Caco-2 (cell line): ENCODE measurements at regions not wholly inside any gene's neighbourhood (a gene's known extent, or its start where the extent isn't known, plus 50 kb on each side); places are given as distances from the start of the nearest gene placed in this dataset.

Source experiments
- BruUV-seq: library from RNA; stranded (reverse); fragments of 400-500 nt; replicated peaks from 2 replicates; lab custom pipeline; 2021; lab: Mats Ljungman, UMichigan
- CTCF ChIA-PET: fragments of 300-600 bp; sonication (Branson Sonifier 250); formaldehyde crosslinking; loops from one replicate; lab custom pipeline; 2022; ENCODE audit warnings: antibody characterized with exemption; lab: Charles Lee
- POLR2A ChIA-PET: fragments of 300-600 bp; sonication (Branson Sonifier 250); formaldehyde crosslinking; loops from one replicate; lab custom pipeline; 2022; ENCODE audit warnings: antibody characterized with exemption; lab: Charles Lee
- DNase-seq, 2 experiments: peaks; one replicate each; pipeline versions ENCODE4 v3.0.0 to v3.0.0-alpha.2; 2020 to 2022
- H3K27me3 ChIP-seq: replicated peaks from 2 replicates; pipeline ENCODE4 v1.6.0; 2011; ENCODE audit warnings: low read length; ENCODE audit not compliant: control insufficient read depth, insufficient read depth
- H3K36me3 ChIP-seq: 2 replicates; pipeline ENCODE4 v1.5.1; 2011; ENCODE audit warnings: low read length; ENCODE audit not compliant: control insufficient read depth, insufficient read depth
- H3K4me1 ChIP-seq: fragments of 250-450 bp; sonication (Bioruptor Pico); 2 replicates; pipeline ENCODE4 v1.5.1; 2020; ENCODE audit warnings: mild to moderate bottlenecking
- H3K4me3 ChIP-seq: 2 replicates; pipeline ENCODE4 v1.5.1; 2011; ENCODE audit warnings: low read depth, mild to moderate bottlenecking, control low read depth, low read length
- H3K9me3 ChIP-seq: fragments of 250-450 bp; sonication (Bioruptor Pico); 2 replicates; pipeline ENCODE4 v1.5.1; 2020; ENCODE audit warnings: mild to moderate bottlenecking, moderate library complexity
- H3K27ac Mint-ChIP-seq: one replicate; pipeline ENCODE4 v1.8.0; 2022; ENCODE audit warnings: mixed read lengths; ENCODE audit not compliant: unreplicated experiment
- H3K27me3 Mint-ChIP-seq: one replicate; pipeline ENCODE4 v1.8.0; 2022; ENCODE audit warnings: mixed read lengths; ENCODE audit not compliant: insufficient read depth, unreplicated experiment
- H3K36me3 Mint-ChIP-seq: one replicate; pipeline ENCODE4 v1.8.0; 2022; ENCODE audit warnings: mild to moderate bottlenecking, mixed read lengths; ENCODE audit not compliant: insufficient read depth, unreplicated experiment
- H3K4me1 Mint-ChIP-seq: one replicate; pipeline ENCODE4 v1.8.0; 2022; ENCODE audit warnings: low read depth, mixed read lengths; ENCODE audit not compliant: unreplicated experiment
- H3K4me3 Mint-ChIP-seq: one replicate; pipeline ENCODE4 v1.8.0; 2022; ENCODE audit warnings: mild to moderate bottlenecking, moderate library complexity, mixed read lengths; ENCODE audit not compliant: unreplicated experiment
- H3K9me3 Mint-ChIP-seq: one replicate; pipeline ENCODE4 v1.8.0; 2022; ENCODE audit warnings: mixed read lengths; ENCODE audit not compliant: unreplicated experiment
- CTCF ChIP-seq, 2 experiments: fragments of 200-600 bp in 1 of 2; IDR thresholded peaks; 1 replicate in 1 of 2; 2 replicates in 1 of 2; pipeline versions ENCODE4 v1.5.1 to v1.8.0; 2011 to 2022; ENCODE audit warnings: antibody characterized with exemption in 1 of 2, control low read depth in 1 of 2, inconsistent platforms in 1 of 2, low read depth in 1 of 2, low read length in 1 of 2, mild to moderate bottlenecking in 1 of 2, moderate library complexity in 1 of 2; ENCODE audit not compliant: insufficient read depth in 1 of 2, severe bottlenecking in 1 of 2, unreplicated experiment in 1 of 2
- intact Hi-C: fragments of 100-400 bp; cut with micrococcal nuclease; formaldehyde crosslinking; loops from one replicate; pipeline ENCODE4 v1.10.0; 2022; ENCODE audit not compliant: unreplicated experiment

- TF ChIP-seq CTCF (IDR thresholded peaks at IDR 0.05; ENCODE audit: insufficient read depth in 1 of 2, low read depth in 1 of 2, low read length in 1 of 2, severe bottlenecking in 1 of 2, unreplicated experiment in 1 of 2), result no peak
- no peaks in the 10 kb centered on the region for H3K4me1 Mint-ChIP-seq
- ChIA-PET CTCF (no interaction called here), POLR2A (no interaction called here)
- no TSS peak for BruUV-seq
- H3K9me3 ChIP-seq, result no peaks in the 10 kb centered on the region
- no peak overlapping the region for H3K4me3 Mint-ChIP-seq
- H3K4me3 ChIP-seq, result no peak overlapping the region
- no peaks in the 10 kb centered on the region for H3K27me3 Mint-ChIP-seq
- intact Hi-C loops, result no loop called here
- H3K4me1 ChIP-seq, result no peaks in the 10 kb centered on the region
- H3K27ac Mint-ChIP-seq, result no peak overlapping the region
- no peaks in the 10 kb centered on the region for H3K27me3 ChIP-seq
- no peaks in the 10 kb centered on the region for H3K36me3 ChIP-seq
- no peaks in the 10 kb centered on the region for H3K9me3 Mint-ChIP-seq
- DNase-seq, result no peak
- no peaks in the 10 kb centered on the region for H3K36me3 Mint-ChIP-seq
These were observed 174.8 kb upstream of the PRPS1L1 start for GRCh38 chr7:18202315-18203045.

GRCh38 chr7:18206331-18206730 lies 178.7 kb upstream of the PRPS1L1 start:
- Histone ChIP-seq H3K9me3 (no peaks in the 10 kb centered on the region), H3K4me3 (no peak overlapping the region), H3K4me1 (no peaks in the 10 kb centered on the region), H3K36me3 (no peaks in the 10 kb centered on the region), H3K27me3 (no peaks in the 10 kb centered on the region)
- intact Hi-C loops, result no loop called here
- no peak overlapping the region for H3K27ac Mint-ChIP-seq
- H3K4me3 Mint-ChIP-seq, result no peak overlapping the region
- H3K9me3 Mint-ChIP-seq, result no peaks in the 10 kb centered on the region
- POLR2A ChIA-PET, result no interaction called here
- no TSS peak for BruUV-seq
- H3K4me1 Mint-ChIP-seq, result peaks cover under 1% of the 10 kb centered on the region
- no peaks in the 10 kb centered on the region for H3K36me3 Mint-ChIP-seq
- CTCF ChIA-PET, result no interaction called here
- no peak for DNase-seq
- TF ChIP-seq CTCF (IDR thresholded peaks at IDR 0.05; ENCODE audit: insufficient read depth in 1 of 2, low read depth in 1 of 2, low read length in 1 of 2, severe bottlenecking in 1 of 2, unreplicated experiment in 1 of 2), result no peak
- no peaks in the 10 kb centered on the region for H3K27me3 Mint-ChIP-seq

DNA sequence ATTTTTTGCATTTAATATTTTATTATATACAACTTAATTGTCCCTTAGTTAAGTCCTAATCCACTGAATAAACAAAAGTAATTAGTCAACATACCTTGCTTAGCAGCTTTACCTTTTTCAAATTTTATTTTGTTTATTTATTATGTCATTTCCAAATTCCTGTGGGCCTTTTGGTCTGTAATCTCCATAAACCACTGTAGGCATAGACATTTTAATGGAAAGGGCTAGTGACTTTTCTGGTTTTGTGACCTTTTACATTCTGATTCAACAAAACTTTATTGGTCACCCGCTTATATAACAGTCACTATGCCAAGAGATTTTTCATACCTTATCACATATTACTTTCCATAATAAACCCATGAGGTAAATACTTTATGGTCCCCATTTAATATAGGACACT lies 181.3 kb upstream of the PRPS1L1 start:
- no peaks in the 10 kb centered on the region for H3K4me1 ChIP-seq
- Mint-ChIP-seq H3K9me3 (no peaks in the 10 kb centered on the region), H3K27ac (no peak overlapping the region), H3K36me3 (no peaks in the 10 kb centered on the region), H3K27me3 (peaks cover 4% of the 10 kb centered on the region), H3K4me1 (peaks cover 6% of the 10 kb centered on the region), H3K4me3 (no peak overlapping the region)
- H3K27me3 ChIP-seq, result no peaks in the 10 kb centered on the region
- no peak for TF ChIP-seq CTCF (IDR thresholded peaks at IDR 0.05; ENCODE audit: insufficient read depth in 1 of 2, low read depth in 1 of 2, low read length in 1 of 2, severe bottlenecking in 1 of 2, unreplicated experiment in 1 of 2)
- no TSS peak for BruUV-seq
- intact Hi-C loops, result no loop called here
- DNase-seq, result no peak
- H3K36me3 ChIP-seq, result no peaks in the 10 kb centered on the region
- ChIA-PET CTCF (no interaction called here), POLR2A (no interaction called here)
- H3K9me3 ChIP-seq, result no peaks in the 10 kb centered on the region
- no peak overlapping the region for H3K4me3 ChIP-seq
